HL-60 (cell line): ENCODE measurements at regions not wholly inside any gene's neighbourhood (a gene's known extent, or its start where the extent isn't known, plus 50 kb on each side); places are given as distances from the start of the nearest gene placed in this dataset.

Experiments
- CTCF ChIP-seq: IDR thresholded peaks from one replicate; pipeline ENCODE4 v1.5.1; 2011; ENCODE audit warnings: low read length, control low read depth, inconsistent platforms; ENCODE audit not compliant: insufficient read depth
- POLR2AphosphoS5 ChIP-seq: IDR thresholded peaks from 2 replicates; pipeline ENCODE4 v1.6.1; 2012; ENCODE audit warnings: low read depth
- SPI1 ChIP-seq: IDR thresholded peaks from 2 replicates; pipeline ENCODE4 v1.6.1; 2012; ENCODE audit warnings: low read depth, mild to moderate bottlenecking, borderline replicate concordance
- TF ChIP-seq, protein P1 (sequence below): IDR thresholded peaks from 2 replicates; pipeline ENCODE4 v1.6.1; 2012; ENCODE audit warnings: low read depth; ENCODE audit not compliant: insufficient replicate concordance

DNA sequence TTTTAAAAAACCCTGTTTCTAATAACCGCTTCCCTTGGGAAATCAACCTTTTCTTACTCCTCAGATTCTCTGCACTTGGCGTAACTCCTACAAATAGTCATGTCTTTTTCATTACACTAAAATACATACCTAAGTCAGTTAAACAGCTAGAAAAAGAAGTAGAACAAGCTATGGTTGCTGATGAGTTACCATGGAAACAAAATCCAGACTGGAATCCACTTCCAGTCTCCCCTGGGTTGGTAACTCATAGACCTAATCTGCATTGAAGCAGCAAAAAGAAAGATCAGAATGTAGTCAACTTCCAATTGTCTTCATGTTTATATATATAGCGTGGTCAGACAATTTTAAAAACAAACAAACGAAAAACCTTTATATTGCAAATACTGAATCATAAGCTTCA, 260.8 kb upstream of the LRRN1 start:
- no peak for TF ChIP-seq CTCF
- TF ChIP-seq POLR2AphosphoS5: no peak
- TF ChIP-seq, protein P1, sequence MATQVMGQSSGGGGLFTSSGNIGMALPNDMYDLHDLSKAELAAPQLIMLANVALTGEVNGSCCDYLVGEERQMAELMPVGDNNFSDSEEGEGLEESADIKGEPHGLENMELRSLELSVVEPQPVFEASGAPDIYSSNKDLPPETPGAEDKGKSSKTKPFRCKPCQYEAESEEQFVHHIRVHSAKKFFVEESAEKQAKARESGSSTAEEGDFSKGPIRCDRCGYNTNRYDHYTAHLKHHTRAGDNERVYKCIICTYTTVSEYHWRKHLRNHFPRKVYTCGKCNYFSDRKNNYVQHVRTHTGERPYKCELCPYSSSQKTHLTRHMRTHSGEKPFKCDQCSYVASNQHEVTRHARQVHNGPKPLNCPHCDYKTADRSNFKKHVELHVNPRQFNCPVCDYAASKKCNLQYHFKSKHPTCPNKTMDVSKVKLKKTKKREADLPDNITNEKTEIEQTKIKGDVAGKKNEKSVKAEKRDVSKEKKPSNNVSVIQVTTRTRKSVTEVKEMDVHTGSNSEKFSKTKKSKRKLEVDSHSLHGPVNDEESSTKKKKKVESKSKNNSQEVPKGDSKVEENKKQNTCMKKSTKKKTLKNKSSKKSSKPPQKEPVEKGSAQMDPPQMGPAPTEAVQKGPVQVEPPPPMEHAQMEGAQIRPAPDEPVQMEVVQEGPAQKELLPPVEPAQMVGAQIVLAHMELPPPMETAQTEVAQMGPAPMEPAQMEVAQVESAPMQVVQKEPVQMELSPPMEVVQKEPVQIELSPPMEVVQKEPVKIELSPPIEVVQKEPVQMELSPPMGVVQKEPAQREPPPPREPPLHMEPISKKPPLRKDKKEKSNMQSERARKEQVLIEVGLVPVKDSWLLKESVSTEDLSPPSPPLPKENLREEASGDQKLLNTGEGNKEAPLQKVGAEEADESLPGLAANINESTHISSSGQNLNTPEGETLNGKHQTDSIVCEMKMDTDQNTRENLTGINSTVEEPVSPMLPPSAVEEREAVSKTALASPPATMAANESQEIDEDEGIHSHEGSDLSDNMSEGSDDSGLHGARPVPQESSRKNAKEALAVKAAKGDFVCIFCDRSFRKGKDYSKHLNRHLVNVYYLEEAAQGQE: no peak
- no peak for TF ChIP-seq SPI1
